ENCODE measurements at regions not wholly inside any gene's neighbourhood (a gene's known extent, or its start where the extent isn't known, plus 50 kb on each side); places are given as distances from the start of the nearest gene placed in this dataset.
"Not testable (repeated sequence)": the region's sequence is repeated elsewhere in the genome, so short reads cannot be mapped to it uniquely, and the experiment has no call there.

DNA sequence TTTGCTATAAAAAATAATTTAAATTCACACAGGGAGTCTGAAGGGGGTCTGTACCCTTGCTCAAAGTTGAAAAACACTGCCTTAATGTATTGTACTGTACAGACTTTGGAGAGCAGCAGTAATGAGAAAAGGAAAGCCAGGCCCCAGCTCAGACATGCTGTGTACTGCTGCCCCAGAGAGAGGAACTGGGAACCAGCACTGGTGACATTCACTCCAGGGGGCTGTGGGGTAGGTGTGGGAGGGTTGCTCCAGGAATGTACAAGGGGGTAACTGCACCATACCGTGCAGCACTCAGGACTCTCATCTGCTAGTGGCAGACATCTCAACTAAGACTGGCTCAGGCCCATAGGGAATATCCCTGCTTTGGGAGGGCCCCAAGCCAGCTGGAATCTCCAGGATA lies 146.0 kb upstream of the RMP24 start:
- DNase-seq (ENCODE audit: low spot score) = no peak

DNA sequence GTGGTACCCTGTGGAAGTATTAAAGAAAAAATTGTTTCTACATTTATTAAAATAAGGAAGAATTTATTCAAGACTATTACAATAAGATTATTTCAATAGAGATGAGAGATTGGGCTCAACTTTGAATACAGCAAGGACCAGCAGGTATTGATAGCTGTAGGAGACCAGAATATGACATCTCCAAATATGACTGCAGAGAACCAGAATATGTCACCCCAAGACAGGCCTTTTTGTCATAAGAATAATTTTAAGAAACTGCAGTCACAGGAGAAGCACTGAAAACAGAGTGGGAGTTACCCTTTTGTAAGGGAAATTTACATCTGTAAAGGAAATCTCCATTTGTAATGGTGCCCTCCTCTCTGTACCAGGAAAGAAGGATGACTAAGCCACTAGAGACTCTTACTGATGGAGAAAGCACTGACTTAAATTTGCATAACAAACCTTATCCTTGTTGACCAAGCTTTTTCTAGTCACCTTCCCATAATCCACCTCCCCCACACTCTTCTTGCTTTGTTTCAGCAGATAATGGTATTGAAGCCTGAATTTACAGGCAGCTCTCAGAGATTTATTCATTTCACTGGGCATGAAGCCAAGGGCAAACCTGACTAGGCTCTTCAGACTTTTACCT lies 145.1 kb upstream of the RMP24 start:
- no peak for DNase-seq (ENCODE audit: low spot score)

- DNase-seq (ENCODE audit: low spot score) = no peak
Observed at GRCh38 chr18:35827903-35828275, 144.6 kb upstream of the RMP24 start.

DNA sequence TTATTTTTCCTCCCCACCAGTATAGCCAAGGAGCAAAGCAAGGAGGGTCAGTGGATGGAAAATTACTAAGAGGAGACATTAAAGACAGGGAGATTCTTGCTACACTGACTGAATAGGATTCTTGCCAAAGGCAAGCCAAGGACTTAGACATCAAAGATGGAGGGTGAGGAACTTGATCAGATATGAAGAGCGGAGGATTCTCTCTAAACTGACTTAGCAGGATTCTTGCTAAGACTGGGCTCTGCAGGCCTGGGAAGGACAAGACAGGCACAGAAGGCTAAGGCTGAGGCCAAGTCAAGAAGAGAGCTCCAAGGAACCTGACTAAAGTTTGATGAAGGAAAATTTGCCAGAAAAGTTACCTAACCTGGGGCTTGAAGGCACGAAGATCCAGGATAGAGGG lies 143.9 kb upstream of the RMP24 start:
- DNase-seq (ENCODE audit: low spot score) = no peak

DNA sequence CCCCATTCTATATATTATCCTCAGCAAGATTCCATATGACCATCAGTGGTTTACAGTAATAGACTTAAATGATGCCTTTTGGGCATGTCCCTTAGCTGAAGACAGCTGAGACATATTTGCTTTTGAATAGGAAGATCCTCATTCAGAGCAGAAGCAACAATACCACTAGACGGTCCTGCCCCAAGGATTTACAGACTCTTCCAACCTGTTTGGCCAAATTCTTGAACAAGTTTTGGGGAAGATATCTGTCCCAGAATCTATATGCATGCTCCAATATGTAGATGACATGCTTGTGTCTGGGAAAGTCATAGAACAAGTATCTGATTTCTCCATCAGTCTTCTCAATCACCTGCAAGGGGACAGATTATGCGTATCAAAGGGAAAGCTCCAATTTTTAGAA lies 137.1 kb upstream of the RMP24 start:
- no peak for DNase-seq (ENCODE audit: low spot score)

DNA sequence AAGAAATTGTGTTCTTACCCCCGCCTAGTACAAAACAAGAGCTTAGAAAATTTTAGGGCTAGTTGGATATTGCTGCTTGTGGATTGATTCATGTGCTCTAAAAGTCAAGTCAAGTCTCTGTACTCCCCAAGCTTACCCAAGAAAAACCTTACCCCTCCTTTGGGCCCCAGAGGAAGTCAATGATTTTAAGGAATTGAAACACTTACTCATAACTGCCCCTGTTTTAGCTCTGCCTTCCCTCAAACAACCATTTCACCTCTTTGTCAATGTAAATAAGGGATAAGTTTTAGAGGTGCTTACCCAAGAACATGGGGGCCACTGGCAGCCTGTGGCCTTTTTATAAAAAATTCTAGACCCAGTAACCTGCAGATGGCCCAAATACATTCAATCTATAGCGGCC lies 136.6 kb upstream of the RMP24 start:
- no peak for DNase-seq (ENCODE audit: low spot score)

DNA sequence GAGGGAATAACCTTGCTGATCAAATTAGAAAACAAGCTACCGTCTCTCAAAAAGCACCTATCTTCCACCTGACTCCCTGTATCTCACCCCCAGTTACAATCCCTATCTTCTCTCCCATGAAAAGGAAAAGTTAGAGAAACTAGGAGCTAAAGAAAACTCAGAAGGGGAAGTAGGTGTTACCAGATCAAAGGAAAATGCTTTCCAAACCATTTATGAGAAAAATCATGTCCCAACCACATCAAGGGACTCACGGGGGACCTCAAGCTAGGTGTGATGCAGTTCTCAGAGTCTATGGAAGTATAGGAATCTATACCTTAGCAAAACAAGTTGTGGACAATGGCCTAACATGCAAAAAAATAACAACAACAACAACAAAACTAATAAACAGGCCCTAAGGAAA lies 135.5 kb upstream of the RMP24 start:
- no peak for DNase-seq (ENCODE audit: low spot score)

GRCh38 chr18:35837922-35838496 lies 134.5 kb upstream of the RMP24 start:
- DNase-seq (ENCODE audit: low spot score) = no peak

- DNase-seq (ENCODE audit: low spot score) = no peak
Observed at GRCh38 chr18:35841283-35841682, 131.2 kb upstream of the RMP24 start.

- DNase-seq (ENCODE audit: low spot score) = no peak
Observed at GRCh38 chr18:35842536-35842935, 129.9 kb upstream of the RMP24 start.

GRCh38 chr18:35848321-35848720 lies 124.2 kb upstream of the RMP24 start:
- not testable (repeated sequence) for DNase-seq (ENCODE audit: low spot score)

GRCh38 chr18:35849241-35849640 lies 123.2 kb upstream of the RMP24 start:
- not testable (repeated sequence) for DNase-seq (ENCODE audit: low spot score)

GRCh38 chr18:35851286-35851970 lies 121.1 kb upstream of the RMP24 start:
- DNase-seq (ENCODE audit: low spot score) = no peak

GRCh38 chr18:35852786-35853185 lies 119.7 kb upstream of the RMP24 start:
- DNase-seq (ENCODE audit: low spot score) = no peak

- DNase-seq (ENCODE audit: low spot score) = no peak
Observed at GRCh38 chr18:35854095-35854494, 118.4 kb upstream of the RMP24 start.

- no peak for DNase-seq (ENCODE audit: low spot score)
Observed at GRCh38 chr18:35856178-35856577, 116.3 kb upstream of the RMP24 start.

- DNase-seq (ENCODE audit: low spot score) = not testable (repeated sequence)
Observed at GRCh38 chr18:35856721-35857120, 115.8 kb upstream of the RMP24 start.

DNA sequence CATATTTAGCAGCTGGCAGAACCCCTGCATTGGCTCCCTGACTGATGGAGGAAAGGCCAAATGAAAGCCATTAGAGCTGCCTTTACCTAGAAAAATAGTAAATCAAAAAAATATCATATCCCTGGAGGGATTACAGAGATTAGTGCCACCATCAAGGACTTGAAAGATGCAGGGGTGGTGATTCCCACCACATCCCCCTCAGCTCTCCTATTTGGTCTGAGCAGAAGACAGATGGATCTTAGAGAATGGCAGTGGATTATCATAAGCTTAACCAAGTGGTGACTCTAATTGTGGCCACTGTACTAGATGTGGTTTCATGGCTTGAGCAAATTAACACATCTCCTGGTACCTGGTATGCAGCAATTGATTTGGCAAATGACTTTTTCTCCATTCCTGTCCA lies 114.9 kb upstream of the RMP24 start:
- not testable (repeated sequence) for DNase-seq (ENCODE audit: low spot score)

DNA sequence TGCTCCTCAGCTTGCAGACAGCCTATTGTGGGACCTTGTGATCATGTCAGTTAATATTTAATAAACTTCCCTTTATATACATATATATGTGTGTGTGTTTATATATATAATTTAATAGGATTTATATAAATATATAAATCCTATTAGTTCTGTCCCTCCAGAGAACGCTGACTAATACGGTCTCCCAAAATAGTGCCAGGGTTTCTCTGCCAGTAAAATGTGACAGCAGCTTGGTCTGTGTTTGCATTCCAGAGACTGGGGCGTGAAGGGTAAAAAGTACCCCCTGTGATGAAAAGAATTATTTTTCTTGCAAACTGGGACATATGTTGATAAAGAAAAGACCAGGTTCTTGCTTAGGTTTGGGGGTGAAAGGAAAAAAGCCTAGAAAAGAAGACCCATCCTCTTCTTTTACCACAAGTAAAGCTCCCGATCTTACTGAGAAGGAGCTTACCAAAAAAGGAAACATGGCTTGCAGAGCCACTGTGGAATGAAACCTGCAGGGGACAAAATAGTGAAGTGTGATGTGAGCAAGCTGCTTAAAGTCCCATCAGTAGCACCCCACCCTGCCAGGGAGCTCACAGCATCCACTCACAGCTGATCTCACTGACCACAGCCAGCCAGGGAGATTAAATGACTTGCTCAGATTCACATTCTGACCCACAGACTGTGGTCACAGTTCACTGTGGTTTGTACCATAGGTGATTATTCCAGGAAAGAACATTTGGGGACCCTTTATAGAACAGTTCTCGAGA lies 110.9 kb upstream of the RMP24 start:
- DNase-seq (ENCODE audit: low spot score) = no peak

DNA sequence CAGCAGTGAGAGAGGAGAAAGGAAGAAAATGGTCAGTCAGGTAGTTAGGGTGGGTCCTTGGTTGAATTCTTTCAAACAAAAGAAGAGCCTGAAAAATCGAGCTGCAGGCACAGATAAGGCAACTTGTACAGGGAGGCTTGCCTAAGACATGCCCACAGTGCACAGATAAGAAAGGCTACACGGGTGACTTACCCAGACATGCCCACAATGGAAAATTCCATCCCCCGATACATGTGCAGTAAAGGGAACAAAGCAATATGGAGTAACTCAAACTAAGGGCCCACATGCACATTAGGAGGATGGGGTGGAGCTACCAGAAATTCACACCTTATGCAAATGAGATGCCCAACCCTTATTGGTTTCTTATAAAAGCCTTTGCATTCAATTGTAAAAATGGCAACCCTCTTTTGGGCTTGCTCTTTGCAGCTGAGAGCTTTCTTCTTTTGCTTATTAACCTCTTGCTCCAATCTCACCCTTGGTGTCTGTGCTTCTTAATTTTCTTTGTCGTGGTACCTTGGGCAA lies 110.3 kb upstream of the RMP24 start:
- no peak for DNase-seq (ENCODE audit: low spot score)

DNA sequence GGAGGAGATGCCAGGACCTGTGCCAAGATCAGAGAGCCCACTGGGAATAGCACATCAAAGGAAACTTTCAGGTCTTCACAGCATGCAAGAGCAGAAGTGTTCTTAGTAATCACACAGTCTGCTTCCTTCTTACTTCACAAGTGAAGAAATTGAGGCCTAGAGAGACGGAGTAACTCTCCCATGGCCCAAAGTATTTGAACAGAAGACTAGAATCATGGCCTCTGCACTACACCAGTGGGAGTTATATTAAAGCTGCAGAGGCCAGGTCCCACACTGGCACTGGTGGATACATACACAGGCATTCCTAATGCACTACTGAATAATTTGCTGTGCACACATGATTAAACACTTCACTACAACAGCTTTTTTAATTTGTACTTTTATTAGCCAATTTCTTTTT lies 107.6 kb upstream of the RMP24 start:
- DNase-seq (ENCODE audit: low spot score) = no peak

- DNase-seq (ENCODE audit: low spot score) = no peak
Observed at GRCh38 chr18:35868915-35869314, 103.6 kb upstream of the RMP24 start.
